HCT116 (cell line): ENCODE measurements at regions not wholly inside any gene's neighbourhood (a gene's known extent, or its start where the extent isn't known, plus 50 kb on each side); places are given as distances from the start of the nearest gene placed in this dataset.
"Not testable (repeated sequence)": the region's sequence is repeated elsewhere in the genome, so short reads cannot be mapped to it uniquely, and the experiment has no call there.

Experiments used
- EGR1 ChIP-seq: IDR thresholded peaks from 2 replicates; pipeline ENCODE4 v1.6.1; 2012; ENCODE audit warnings: low read depth
- EZH2 ChIP-seq: fragments of 200-600 bp; sonication (generic); IDR thresholded peaks from 2 replicates; pipeline ENCODE4 v1.6.1; 2017; ENCODE audit warnings: antibody characterized with exemption, mixed run types
- JUND ChIP-seq: IDR thresholded peaks from 2 replicates; pipeline ENCODE4 v1.6.1; 2012
- POLR2A ChIP-seq: IDR thresholded peaks from 2 replicates; pipeline ENCODE4 v1.7.0; 2011; ENCODE audit warnings: borderline replicate concordance; ENCODE audit not compliant: insufficient read depth, insufficient read length; ENCODE audit errors: extremely low read depth
- POLR2AphosphoS5 ChIP-seq: IDR thresholded peaks from 2 replicates; pipeline ENCODE4 v1.6.1; 2011; ENCODE audit warnings: mild to moderate bottlenecking, low read depth, low read length, moderate library complexity
- RAD21 ChIP-seq: IDR thresholded peaks from 2 replicates; pipeline ENCODE4 v1.6.1; 2012; ENCODE audit warnings: low read depth, mild to moderate bottlenecking
- SIN3A ChIP-seq: IDR thresholded peaks from 2 replicates; pipeline ENCODE4 v1.6.1; 2012; ENCODE audit warnings: low read depth
- ZFX ChIP-seq: fragments of 450-650 bp; IDR thresholded peaks from 2 replicates; pipeline ENCODE4 v1.6.1; 2017
- ZNF274 ChIP-seq: fragments of 200-500 bp; sonication (Bioruptor generic); IDR thresholded peaks from 2 replicates; pipeline ENCODE4 v1.6.1; 2014; ENCODE audit warnings: mild to moderate bottlenecking, low read depth, low read length, inconsistent platforms
- TF ChIP-seq, protein P1 (sequence below), 3 experiments: fragments of 200-600 bp in 1 of 3; sonication (generic) in 1 of 3; IDR thresholded peaks in 2 of 3; conservative IDR thresholded peaks in 1 of 3; 2 replicates each; pipeline ENCODE4 v1.5.1; 2012 to 2017; ENCODE audit warnings: low read depth in 2 of 3, low read length in 2 of 3, antibody characterized with exemption in 1 of 3, borderline replicate concordance in 1 of 3, control low read depth in 1 of 3, mild to moderate bottlenecking in 1 of 3, mixed read lengths in 1 of 3, mixed run types in 1 of 3, moderate library complexity in 1 of 3; ENCODE audit not compliant: insufficient read depth in 1 of 3
- TF ChIP-seq, protein P2 (sequence below): IDR thresholded peaks from 2 replicates; pipeline ENCODE4 v1.6.1; 2012
- TF ChIP-seq, protein P3 (sequence below): IDR thresholded peaks from 2 replicates; pipeline ENCODE4 v1.6.1; 2011; ENCODE audit warnings: mild to moderate bottlenecking, low read length, moderate library complexity; ENCODE audit not compliant: insufficient replicate concordance; ENCODE audit errors: extremely low read depth
- TF ChIP-seq, protein P4 (sequence below): IDR thresholded peaks from 2 replicates; pipeline ENCODE4 v1.6.1; 2012; ENCODE audit warnings: low read depth

DNA sequence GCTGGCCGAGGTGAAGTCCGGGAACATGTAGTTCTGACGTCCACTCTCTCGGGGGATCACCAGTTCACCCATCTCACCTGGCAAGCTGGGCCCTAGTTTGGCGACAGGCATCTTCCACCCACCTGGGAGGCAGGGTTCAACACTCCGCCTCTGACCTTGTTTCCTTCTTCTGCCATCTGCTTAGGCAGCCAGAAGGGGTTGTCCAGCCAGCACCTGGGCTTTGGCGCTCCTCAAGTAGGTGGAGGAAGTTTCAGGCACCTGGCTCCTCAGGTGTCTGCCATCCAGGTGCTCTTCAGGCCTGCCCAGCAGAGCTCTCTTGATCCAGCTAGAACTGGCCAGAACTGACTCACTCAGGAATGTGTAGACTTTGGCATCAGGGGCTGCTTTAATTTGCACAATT, 267.8 kb upstream of the POTEB2 start:
- TF ChIP-seq, protein P1, sequence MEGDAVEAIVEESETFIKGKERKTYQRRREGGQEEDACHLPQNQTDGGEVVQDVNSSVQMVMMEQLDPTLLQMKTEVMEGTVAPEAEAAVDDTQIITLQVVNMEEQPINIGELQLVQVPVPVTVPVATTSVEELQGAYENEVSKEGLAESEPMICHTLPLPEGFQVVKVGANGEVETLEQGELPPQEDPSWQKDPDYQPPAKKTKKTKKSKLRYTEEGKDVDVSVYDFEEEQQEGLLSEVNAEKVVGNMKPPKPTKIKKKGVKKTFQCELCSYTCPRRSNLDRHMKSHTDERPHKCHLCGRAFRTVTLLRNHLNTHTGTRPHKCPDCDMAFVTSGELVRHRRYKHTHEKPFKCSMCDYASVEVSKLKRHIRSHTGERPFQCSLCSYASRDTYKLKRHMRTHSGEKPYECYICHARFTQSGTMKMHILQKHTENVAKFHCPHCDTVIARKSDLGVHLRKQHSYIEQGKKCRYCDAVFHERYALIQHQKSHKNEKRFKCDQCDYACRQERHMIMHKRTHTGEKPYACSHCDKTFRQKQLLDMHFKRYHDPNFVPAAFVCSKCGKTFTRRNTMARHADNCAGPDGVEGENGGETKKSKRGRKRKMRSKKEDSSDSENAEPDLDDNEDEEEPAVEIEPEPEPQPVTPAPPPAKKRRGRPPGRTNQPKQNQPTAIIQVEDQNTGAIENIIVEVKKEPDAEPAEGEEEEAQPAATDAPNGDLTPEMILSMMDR (IDR thresholded peaks at IDR 0.05 in 2 of 3, conservative IDR thresholded peaks at IDR 0.05 in 1 of 3; ENCODE audit: borderline replicate concordance in 1 of 3, insufficient read depth in 1 of 3, low read depth in 2 of 3, low read length in 2 of 3), result not testable (repeated sequence)
- TF ChIP-seq, protein P2, sequence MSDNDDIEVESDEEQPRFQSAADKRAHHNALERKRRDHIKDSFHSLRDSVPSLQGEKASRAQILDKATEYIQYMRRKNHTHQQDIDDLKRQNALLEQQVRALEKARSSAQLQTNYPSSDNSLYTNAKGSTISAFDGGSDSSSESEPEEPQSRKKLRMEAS, result not testable (repeated sequence)
- not testable (repeated sequence) for TF ChIP-seq EZH2, POLR2A, POLR2AphosphoS5, RAD21, JUND, ZNF274, SIN3A, ZFX, EGR1
- TF ChIP-seq, protein P3, sequence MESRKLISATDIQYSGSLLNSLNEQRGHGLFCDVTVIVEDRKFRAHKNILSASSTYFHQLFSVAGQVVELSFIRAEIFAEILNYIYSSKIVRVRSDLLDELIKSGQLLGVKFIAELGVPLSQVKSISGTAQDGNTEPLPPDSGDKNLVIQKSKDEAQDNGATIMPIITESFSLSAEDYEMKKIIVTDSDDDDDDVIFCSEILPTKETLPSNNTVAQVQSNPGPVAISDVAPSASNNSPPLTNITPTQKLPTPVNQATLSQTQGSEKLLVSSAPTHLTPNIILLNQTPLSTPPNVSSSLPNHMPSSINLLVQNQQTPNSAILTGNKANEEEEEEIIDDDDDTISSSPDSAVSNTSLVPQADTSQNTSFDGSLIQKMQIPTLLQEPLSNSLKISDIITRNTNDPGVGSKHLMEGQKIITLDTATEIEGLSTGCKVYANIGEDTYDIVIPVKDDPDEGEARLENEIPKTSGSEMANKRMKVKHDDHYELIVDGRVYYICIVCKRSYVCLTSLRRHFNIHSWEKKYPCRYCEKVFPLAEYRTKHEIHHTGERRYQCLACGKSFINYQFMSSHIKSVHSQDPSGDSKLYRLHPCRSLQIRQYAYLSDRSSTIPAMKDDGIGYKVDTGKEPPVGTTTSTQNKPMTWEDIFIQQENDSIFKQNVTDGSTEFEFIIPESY, result not testable (repeated sequence)
- TF ChIP-seq, protein P4, sequence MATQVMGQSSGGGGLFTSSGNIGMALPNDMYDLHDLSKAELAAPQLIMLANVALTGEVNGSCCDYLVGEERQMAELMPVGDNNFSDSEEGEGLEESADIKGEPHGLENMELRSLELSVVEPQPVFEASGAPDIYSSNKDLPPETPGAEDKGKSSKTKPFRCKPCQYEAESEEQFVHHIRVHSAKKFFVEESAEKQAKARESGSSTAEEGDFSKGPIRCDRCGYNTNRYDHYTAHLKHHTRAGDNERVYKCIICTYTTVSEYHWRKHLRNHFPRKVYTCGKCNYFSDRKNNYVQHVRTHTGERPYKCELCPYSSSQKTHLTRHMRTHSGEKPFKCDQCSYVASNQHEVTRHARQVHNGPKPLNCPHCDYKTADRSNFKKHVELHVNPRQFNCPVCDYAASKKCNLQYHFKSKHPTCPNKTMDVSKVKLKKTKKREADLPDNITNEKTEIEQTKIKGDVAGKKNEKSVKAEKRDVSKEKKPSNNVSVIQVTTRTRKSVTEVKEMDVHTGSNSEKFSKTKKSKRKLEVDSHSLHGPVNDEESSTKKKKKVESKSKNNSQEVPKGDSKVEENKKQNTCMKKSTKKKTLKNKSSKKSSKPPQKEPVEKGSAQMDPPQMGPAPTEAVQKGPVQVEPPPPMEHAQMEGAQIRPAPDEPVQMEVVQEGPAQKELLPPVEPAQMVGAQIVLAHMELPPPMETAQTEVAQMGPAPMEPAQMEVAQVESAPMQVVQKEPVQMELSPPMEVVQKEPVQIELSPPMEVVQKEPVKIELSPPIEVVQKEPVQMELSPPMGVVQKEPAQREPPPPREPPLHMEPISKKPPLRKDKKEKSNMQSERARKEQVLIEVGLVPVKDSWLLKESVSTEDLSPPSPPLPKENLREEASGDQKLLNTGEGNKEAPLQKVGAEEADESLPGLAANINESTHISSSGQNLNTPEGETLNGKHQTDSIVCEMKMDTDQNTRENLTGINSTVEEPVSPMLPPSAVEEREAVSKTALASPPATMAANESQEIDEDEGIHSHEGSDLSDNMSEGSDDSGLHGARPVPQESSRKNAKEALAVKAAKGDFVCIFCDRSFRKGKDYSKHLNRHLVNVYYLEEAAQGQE, result not testable (repeated sequence)
